RPMI7951 (cell line): ENCODE measurements at regions not wholly inside any gene's neighbourhood (a gene's known extent, or its start where the extent isn't known, plus 50 kb on each side); places are given as distances from the start of the nearest gene placed in this dataset.
A peak's percentile ranks its signal among the peaks of the same experiment; 100 is the strongest.
"Not testable (repeated sequence)": the region's sequence is repeated elsewhere in the genome, so short reads cannot be mapped to it uniquely, and the experiment has no call there.

Experiments
- DNase-seq: peaks from one replicate; pipeline ENCODE4 v3.0.0-alpha.2; 2012; ENCODE audit warnings: low read depth

- no peak for DNase-seq
These were observed 55.6 kb downstream of the TLNRD1 start for GRCh38 chr15:81056304-81056703.

GRCh38 chr15:81060470-81060869 is 59.7 kb downstream of the TLNRD1 start:
- no peak for DNase-seq

DNA sequence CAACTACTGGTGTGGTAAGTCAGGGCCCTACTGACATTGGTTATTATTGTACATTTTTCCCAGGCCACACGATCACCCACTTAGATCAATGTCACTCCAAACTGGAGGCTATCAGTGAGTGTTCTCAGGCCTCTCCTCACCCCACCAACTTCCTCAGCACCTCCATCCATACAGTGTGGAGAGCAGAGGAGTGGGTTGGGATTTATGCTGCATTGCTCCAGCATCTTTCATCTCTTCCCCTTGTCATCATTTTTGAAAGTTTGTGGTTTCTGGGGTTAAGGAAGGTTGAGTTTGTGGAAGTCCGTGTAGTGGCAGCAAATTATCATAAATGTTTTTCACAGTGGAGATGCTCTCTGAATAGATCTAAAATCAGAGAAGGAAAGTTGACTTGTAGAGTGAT is 60.2 kb downstream of the TLNRD1 start:
- DNase-seq = no peak

DNA sequence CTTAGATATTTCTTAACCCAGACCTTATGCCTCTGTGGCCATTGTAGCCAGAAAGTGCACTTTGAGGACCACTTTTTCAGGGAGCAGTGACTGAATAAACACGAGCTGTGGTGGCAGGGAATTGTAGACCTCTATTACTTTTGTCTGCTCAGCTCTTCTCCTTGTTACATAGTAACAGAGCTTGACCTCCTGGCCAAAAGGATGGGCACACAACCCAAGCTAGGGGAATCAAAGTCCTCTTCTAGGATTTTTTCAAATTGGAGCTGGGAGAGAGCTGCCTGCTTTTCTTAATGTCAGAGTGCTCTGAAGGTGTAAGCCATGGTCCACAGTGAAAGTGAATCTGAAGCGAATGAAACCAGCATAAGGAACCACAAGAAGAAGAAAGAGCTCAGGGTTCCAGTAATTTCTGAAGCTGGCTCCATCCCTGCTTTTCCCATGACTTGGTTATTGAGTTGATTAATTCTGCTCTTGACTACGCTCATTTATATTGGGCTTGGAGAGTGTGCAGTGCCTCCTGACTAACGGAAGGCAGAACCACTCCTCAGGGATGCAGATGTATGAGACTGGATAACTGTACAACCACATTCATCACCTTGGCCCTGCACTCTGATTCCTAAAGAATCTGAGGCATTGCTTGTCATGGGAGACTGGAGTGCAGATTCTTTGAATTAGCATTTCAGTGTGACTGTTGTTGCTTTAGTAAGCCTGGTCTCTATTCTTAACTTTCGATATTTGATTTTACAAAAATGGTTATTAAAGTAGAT is 60.9 kb downstream of the TLNRD1 start:
- DNase-seq = no peak

DNA sequence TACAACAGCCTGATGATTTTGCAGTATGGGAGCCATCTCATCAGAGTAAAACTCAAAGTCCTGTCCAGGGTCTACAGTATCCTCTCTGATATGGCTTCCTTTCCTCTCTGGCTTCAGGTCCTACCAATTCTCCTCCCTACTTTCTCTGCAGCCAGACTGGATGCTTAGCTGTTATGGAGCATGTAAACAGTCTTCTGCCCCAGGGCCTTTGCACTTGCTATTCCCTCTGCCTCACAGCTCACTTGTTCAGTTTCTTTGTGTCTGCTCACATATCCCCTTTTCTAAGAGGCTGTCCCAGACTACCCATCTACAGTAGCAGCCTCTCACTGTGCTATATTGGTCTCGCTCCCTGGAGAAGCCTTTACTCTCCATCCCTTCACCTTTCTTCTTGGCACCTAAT is 62.2 kb downstream of the TLNRD1 start:
- no peak for DNase-seq

DNA sequence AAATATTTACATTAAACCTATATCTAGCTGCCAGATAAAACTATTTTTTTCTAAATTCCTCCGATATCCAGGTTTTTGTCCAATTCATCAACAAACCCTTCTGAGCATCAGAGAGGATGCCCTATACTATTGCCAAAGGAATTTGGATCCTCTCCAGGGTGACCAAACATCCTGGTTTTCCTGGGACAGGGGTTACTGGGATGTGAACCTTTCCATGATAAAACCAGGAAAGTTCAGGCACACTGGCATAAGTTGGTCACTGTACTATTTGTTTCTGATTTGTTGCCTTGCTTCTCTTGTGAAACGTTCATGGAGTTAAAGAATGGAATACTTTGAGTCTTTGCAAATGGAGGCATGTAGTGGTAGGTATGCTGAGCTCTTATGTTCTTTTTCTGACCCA is 63.5 kb downstream of the TLNRD1 start:
- DNase-seq = no peak

DNA sequence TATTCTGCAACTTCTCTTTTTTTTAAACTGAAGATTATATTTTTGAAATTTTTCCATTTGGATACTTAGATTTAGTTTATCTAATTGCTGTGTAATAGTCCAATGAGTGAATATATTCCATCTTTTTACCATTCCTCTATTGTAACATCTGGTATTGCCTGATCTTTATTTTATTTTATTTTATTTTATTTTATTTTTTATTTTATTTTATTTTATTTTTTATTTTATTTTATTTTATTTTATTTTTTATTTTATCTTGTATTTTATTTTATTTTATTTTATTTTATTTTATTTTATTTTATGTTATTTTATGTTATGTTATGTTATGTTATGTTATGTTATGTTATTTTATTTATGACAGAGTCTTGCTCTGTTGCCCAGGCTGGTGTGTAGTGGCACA is 66.5 kb upstream of the CFAP161 start:
- DNase-seq = not testable (repeated sequence)

- no peak for DNase-seq
These were observed 65.6 kb upstream of the CFAP161 start for GRCh38 chr15:81068516-81068915.

DNA sequence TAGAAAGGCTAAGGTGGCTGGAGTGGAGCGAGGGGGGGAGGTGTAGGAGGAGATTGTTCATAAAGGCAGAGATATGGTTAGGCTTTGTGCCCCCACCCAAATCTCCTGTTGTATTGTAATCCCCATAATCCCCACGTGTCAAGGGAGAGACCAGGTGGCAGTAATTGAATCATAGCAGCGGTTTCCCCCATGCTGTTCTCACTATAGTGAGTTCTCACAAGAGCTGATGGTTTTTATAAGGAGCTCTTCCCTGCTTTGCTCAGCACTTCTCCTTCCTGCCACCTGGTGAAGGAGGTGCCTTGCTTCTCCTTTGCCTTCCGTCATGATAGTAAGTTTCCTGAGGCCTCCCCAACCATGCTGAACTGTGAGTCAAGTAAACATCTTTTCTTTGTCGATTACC is 64.7 kb upstream of the CFAP161 start:
- no peak for DNase-seq

DNA sequence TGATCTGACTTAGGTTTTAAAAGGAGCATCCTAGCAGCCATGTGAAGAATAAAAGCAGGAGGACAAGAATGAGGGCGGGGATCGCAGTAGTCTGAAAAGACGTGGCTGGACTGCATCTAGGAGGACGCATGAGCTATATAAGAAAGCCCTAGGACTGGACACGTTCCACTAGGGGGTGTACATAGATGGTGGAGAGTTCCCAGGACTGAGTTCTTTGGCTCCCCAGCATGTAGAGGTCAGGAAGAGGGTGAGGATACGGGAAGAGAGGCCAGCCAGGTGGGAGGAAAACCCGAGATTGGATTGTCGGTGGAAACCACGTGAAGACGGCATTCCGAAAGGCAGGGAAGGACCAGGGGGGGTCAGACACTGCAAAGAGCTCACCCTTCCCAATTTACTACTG is 64.2 kb upstream of the CFAP161 start:
- DNase-seq = no peak

- DNase-seq = peak; percentile 19
These were observed 63.0 kb upstream of the CFAP161 start for GRCh38 chr15:81071120-81071519.

DNA sequence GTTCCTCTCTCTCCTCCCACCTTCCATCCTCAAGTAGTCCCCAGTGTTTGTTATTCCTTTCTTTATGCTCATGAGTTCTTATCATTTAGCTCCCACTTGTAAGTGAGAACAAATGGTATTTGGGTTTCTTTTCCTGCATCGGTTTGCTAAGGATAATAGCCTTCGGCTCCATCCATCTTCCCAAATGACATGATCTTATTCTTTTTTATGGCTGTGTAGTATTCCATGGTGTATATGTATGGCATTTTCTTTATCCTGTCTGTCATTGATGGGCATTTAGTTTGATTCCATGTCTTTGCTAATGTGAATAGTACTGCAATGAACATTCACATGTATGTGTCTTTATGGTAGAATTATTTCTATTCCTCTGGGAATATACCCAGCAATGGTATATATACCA is 62.4 kb upstream of the CFAP161 start:
- no peak for DNase-seq

DNA sequence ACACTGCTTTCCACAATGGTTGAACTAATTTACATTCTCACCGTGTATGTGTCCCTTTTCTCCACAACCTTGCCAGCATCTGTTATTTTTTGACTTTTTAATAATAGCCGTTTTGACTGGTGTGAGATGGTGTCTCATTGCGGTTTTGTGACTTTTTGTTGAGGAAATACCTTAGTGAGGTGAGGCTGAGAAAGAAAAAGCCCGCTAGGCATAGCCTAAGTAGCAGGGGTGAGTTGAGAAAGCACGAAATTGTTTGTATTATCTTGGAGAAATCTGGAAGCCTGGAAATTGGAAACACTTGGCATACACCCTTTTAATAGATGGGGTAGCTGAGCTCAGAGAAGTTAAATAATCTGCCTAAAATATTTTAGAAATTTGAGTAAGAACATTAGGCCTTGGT is 61.5 kb upstream of the CFAP161 start:
- no peak for DNase-seq

GRCh38 chr15:81073801-81074200 is 60.3 kb upstream of the CFAP161 start:
- no peak for DNase-seq

GRCh38 chr15:81074773-81075172 is 59.3 kb upstream of the CFAP161 start:
- no peak for DNase-seq

DNA sequence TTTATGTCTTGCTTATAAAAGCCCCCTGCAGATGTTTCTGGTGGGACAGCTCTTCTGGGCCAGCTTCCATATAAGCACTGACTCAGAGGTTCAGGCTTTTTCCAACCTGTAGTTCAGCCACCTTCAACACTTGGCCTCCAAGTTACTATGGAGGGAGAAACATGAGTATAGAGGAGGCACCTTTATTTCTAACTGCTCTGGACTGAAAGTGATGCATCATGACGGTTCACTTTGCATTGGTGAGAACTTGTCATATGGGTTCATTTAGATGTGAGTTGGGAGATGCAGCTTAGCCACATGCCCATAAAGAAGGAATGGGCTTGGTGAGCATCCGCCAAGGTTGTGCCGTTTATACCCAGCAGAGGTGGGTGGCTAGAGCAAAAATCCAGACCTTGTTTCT is 58.8 kb upstream of the CFAP161 start:
- DNase-seq = no peak

DNA sequence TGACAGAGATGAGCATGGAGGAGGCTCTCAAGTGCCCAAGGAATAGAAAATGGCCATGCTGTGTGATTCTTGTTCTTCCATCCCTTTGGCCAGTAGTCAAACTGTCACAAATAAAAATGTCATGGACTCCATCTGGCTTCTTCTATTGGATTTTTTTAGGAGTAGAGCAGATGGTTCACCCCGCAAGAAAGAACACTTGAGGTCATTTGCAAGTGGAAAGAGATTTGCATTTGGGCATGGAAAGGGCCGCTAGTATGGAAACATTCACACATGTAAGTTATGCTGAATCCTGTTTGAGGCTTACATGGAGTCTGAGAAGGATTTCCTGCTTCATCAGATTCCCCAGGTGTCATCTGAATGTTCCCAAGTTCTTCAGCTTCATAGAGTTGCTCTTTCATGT is 53.1 kb upstream of the CFAP161 start:
- no peak for DNase-seq

- DNase-seq = no peak
These were observed 50.9 kb upstream of the CFAP161 start for GRCh38 chr15:81083201-81083600.
